CD4-positive, alpha-beta T cell treated with Interleukin-10 for 1 hour (primary cell): ENCODE measurements at regions not wholly inside any gene's neighbourhood (a gene's known extent, or its start where the extent isn't known, plus 50 kb on each side); places are given as distances from the start of the nearest gene placed in this dataset.
A peak's percentile ranks its signal among the peaks of the same experiment; 100 is the strongest.
"Not testable (repeated sequence)": the region's sequence is repeated elsewhere in the genome, so short reads cannot be mapped to it uniquely, and the experiment has no call there.

ENCODE experiments used
- DNase-seq: peaks from one replicate; pipeline ENCODE4 v3.0.0-alpha.2; 2020

DNA sequence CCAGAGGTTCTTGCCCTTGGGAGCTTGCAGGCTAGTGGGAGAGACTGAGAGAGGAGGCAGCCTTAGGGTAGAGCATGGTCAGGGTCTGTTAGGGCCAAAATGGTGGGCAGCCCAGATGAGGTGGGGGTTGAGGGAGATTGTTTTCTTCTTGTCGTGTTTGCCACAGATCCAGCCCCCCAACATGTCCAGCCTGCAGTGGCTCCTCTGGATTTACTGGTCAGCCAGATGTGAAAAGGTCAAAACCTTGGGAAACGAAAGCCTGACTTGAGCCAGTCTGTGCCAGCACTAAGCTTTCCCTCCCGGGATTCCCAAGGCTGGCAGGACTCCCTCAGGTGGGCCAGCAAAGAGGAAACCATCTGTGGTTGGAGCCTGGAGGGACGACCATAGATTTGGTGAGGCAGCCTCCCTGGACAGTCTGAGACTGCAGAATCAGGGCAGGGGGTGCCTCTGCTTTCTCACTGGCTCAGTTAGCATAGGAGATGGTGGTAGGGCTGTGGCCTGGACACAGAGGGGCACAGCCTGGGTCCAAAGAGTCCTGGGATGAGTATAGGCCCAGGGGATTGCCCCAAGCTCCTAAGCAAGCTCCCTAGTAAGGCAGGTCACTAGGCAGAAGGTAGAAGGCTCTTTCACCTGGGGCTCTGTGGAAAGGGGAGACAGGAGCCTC, 51.2 kb upstream of the PRR23C start:
- DNase-seq = no peak

DNA sequence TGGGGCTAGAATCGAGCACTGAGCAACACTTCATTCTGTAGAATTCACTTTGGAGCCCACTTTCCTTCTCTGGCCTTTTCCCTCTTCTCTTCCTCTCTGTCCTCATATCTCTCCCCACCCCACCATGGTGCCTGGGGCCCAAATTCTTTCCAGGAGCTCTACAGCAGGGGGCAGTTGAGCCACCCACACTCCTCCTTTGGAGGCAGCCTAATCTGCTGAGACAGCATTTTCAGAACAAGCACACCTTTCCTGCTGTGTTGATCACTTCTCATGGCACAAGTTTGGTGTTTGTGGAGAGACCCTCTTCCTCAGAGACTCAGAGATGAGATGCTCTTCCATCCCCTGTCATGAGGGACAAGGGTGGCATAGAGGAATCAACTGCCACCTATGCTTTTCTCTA, 52.0 kb upstream of the PRR23C start:
- DNase-seq = no peak

DNA sequence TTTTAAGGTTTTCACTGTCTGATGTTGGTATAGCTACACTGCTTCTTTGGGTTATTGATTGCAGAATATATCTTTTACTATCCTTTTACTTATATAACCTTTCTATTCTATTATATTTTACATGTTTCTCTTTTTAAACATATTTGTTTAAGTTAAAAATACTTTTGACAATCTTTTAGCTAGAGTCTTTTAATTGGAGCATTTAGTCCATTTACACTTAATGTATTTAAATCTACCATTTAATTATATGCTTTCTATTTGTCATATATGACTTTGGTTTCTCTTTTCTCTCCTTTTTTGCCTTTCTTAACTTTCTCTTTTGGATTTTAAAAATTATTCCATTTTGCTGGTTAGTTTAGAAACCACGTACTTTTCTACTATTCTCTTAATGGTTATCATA, 53.7 kb upstream of the PRR23C start:
- no peak for DNase-seq

DNA sequence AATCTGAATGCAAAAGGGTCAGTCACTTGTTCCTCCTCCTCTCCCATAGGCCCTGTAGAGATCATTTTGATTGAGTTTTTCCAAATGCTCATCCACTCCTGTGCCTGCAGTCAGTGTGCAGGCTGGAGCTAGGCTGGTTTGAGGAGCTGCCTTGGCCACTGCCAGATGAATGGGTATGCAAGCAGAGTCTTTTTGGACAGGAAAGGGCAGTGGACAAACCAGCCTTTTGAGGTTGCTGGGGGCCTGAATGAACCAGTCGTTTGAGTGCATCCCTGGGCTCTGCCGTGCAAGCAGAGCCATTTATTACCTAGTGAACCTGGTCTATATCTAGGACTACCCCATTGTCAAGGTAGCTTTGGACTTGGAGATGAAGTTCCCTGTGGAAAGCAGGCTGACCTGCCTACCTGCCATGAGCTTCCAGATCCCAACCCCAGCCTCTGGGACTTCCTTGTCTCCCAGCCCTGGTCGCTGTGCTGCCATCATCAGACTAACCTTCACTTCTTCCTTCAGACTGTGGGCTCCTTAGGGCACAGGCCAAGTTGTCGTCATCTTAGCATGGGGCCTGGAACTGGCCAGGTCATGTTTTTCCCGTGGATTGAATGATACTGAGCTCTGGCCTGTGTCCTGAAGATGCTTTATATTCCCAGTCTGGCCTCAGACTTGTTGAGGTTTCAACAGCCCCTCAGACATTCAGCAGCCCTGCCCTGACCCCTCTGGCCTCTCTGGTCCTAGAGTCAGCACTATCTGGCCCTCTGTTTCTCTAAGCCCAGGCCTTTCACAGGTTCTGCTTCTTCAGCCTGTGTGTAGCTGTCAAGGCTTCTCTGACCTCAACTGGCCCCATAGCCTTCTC, 55.5 kb upstream of the PRR23C start:
- DNase-seq = no peak

DNA sequence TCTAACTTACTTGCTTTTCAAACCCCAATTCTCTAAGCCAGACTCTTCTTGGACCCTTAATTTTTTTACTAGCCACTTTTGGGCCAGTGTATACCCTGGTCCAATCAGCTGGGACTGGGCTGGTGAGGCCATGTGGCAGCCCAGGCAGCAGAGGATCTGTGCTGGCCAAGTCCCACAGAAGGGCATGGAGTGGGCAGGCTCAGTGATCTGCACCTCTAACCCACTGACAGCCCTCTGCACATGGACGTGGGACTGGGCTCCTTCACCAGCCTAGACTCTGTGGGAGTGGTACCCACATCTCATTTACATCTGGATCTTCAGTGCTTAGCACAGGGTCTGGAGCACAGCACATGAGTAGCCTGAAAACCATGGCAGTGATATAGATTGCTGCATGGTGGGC, 56.1 kb upstream of the PRR23C start:
- DNase-seq = no peak

DNA sequence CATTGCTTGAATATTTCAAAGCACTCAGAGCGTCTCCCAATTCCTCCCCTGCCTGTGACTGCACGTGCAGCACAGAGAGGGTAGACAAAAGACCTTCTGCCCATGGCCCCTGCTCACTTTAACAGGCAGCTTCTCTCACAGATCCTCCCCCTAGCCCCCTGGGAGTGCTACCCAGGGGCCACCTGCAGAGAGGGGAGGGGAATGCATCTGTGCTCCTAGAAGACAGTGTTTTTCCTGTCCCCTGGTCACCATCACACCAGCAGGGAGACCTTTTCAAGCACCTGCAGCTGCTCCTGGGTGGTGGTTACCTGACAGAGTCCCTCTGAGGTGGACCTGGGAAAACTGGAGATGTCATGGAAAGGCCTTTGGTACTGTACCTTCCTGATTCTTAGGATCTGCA, 56.7 kb upstream of the PRR23C start:
- no peak for DNase-seq

DNA sequence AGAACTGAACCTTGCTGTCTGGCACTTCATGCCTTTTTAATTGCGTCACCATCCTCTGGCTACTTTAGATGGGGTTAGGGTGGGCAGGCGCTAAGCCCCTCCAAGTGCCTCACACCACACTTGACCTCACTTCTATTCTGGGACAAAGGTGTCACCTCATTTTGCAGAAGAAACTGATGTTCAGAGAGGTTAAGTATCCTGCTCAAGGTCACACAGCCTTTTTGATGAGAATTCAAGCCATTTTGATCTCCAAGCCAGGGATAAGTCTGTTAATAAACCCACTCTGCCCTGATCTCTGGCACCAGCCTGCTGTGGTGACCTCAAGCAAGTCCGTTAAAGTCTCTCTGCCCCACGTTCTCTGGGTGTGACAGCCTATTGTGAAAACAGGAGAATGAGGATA, 58.8 kb upstream of the PRR23C start:
- no peak for DNase-seq

DNA sequence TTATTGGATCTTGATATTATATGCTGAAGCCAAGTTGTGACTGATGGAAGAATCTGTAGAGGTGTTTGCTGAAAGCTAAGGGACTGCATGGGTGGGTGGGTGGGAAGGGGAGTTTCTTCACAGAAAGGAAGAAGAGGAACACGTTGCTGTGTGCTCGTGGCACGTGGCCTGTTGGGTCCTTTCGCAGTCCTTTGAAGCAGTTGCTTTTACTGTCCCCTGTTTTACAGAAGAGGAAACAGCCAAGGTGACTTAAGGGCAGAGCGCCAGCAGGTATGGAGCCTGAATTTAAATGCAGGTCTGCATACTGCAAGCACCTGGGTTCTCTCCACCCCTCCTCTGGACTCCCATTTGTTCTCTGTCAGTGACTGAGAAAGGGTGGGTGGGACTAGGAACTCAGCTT, 59.4 kb upstream of the PRR23C start:
- no peak for DNase-seq

DNA sequence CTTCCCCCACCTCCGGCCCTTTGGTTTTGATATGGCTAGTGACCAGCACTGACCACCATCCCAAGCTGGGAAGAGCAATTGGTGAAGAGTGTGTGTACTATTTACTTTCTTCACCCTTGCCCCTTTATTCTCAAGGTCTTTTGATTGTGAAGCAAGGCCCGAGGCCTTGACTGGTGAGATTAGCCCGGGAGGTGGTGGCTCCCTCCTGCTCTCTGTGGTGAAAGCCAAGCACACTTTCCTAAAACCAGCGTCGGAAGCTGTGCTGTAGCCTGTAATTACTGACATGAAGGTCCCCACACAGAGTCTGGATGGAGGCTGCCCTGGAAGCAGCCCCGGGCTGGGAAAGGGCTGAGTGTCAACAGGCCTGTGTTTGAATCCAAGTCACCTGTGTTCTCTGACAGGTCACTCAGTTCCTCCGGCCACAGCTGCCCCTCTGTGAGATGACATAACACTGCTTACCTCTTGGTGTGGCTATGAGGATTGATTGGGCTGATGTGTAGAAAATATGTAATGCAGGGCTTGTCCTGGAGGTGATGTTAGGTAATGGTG, 60.5 kb upstream of the PRR23C start:
- DNase-seq = no peak

DNA sequence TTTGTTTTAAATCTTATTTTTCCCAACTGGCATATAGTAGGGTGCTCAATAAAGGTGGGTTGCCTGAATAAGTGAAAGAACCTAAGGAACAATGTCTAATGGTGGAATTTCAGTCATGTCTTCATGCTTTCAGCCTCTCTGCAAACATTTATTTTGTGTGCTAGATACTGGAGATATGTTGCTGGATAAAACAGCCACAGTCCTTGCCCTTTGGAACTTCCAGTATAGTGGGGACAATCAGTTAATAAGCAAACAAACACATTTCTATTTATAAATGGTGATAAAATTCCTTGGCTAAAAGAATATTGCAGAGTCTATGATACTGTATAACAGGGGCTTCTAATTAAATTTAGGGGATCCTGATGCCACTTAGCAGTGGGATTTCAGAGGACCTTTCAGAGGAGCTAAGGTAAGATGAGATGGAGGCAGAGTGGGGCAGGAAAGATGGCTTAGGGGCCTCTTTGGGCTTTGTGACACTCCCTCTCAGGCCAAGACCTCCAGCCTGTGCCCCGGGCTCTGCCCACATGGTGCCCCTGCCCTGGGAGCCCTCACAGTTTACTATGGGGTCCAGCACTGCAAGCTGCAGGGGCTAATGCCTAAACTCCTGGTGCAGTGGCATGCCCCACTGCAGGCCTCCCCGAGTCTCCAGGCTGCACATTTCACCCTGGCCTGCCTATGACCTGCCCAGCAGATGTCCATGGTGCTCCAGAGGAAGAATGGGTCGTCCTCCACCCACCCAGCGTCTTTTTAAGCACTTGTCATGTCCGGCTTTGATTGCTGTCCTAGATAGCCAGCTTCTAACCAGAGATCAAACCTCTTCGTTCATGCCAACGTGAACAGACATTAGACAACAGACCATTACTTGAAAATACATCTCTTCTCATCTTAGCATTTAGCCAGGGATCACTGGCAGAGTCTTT, 61.6 kb upstream of the PRR23C start:
- no peak for DNase-seq

DNA sequence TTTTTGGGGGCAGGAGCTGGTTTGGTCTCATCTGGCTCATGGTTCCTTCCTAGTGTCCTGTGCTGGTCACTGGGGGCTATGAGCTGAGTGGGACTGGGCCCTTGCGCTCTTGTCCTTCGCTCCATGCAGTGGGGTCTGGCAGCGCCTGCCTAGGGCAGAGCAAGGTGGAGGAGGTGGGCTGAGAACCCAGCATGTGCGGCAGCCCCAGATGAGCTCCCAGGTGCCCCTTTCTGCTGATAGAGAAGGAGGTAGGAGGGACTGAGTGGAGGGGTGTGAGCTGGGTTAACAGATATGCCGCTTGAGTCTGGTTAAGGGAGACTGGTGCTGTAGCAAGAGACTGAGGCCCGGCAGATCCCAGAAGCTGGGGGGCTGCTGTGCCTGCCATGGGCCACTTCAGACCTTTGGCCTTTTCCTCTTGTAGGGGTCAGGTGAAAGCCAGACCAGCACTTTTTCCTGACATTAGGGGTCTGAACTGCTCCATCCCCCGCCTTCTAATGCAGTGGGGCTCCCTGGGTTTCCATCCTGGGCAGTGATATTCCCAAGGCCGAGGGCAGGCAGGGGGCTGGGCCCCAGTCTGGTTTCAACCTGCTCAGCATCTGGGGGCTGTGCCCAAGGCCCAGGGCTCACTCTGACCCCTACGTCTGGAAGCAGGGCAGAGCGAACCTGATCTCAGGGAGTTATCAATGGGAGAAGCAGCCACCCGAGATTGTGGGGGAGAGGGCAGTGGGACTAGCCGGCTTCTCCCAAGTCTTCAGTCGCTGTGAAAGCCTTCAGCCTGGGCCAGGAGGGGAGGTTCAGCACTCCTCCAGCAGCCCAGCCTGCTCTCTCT, 62.9 kb upstream of the PRR23C start:
- DNase-seq = no peak

DNA sequence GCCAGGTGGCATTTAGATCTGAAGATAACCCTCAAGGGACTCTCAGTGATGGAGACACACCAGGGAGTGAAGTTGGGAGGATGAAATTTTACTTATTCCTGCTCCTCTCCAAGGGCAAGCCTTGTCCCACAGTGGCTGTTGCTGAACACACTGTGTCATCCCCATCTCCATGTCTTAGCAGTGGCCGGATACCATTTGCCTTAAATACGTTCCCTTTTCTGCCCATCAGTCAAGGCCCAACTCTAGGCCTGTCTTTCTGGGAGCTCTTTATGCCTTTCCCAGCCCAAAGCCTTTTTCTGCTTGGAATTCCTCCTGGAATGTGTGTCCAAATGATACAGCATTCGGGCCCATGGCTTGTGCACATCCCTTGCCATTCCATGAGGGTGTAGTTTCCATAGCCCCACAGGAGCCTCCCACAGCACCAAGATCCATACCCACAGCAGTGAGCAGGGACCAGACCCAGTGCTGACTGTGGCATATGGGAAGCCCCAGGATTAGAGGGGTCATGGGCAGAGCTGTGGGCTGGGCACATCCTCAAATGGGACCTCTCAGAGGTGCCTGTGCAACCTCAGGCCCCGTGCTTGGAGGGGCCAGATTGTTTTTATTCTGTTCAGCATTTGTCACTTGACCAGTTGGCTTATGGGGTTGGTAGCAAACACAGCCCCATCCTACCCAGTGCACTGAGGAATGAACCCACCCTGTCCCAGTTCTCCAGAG, 63.7 kb upstream of the PRR23C start:
- DNase-seq = no peak

DNA sequence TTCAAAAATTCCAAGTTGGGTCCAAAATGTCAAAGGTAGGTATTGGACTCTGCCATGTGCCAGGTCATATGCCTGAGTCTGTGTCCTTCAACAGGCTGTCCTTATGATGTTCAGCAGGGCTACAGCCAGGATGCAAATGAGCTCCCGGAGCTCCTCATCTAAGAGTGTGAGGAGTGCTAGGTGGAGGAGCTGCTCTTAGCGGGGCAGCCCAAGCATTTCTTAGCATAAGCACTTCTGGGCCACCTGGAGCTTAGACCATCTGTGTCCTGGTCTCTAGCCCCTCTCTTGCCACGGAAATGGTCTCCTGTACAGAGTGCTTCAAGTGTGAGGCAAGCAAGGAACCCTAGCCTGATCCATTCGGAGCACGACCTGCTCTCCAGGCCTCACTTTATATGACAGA, 64.6 kb upstream of the PRR23C start:
- DNase-seq = no peak

DNA sequence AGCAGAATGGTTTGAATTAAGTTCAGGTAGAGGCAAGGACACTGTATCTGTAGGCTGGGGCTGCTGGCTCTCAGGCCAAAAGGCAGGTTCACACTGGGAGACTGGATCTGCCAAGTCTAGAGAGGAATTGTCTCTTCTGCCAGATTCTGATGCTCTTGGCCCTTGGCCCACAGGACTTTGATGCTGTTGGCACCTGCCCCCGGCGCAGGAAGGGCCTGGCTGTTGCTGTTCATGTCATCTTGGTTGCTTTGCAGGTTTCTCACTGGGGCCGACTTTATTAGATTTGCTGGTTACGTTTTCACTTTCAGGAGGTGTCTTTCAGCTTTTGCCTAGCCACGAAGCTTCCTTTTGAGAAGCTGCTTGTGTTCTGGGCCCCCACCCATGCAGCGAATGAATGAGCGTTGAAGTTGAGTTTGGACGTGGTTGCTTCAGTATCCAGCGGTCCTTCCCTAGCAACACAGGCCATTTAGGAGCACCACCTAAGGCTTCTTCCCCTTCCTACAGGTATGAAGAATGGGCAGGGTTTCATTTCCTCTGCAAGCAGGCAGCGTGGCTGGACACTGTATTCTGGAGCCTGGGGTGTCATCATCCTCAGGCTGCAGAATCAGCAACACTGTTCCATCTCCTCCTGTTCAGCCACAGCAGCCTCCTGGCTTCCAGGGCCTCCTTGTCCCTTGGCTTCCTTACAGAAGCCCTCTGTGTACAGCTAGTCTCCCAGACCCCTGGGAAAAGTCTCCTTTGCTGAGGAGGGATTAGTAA, 65.6 kb upstream of the PRR23C start:
- no peak for DNase-seq

DNA sequence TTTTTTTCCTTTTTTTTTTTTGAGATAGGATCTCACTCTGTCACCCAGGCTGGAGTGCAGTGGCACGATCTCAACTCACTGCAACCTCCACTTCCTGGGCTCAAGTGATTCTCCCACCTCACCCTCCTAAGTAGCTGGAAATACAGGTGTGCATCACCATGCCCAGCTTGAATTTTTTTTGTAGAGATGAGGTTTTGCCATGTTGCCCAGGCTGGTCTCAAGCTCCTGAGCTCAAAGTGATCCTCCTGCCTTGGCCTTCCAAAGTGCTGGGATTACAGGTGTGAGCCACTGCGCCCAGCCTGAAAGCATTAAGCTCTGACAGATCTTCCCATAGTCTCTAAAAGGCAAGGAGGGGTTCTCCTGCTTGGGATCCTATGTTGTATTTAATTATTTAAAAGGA, 66.2 kb upstream of the PRR23C start:
- DNase-seq = not testable (repeated sequence)

DNA sequence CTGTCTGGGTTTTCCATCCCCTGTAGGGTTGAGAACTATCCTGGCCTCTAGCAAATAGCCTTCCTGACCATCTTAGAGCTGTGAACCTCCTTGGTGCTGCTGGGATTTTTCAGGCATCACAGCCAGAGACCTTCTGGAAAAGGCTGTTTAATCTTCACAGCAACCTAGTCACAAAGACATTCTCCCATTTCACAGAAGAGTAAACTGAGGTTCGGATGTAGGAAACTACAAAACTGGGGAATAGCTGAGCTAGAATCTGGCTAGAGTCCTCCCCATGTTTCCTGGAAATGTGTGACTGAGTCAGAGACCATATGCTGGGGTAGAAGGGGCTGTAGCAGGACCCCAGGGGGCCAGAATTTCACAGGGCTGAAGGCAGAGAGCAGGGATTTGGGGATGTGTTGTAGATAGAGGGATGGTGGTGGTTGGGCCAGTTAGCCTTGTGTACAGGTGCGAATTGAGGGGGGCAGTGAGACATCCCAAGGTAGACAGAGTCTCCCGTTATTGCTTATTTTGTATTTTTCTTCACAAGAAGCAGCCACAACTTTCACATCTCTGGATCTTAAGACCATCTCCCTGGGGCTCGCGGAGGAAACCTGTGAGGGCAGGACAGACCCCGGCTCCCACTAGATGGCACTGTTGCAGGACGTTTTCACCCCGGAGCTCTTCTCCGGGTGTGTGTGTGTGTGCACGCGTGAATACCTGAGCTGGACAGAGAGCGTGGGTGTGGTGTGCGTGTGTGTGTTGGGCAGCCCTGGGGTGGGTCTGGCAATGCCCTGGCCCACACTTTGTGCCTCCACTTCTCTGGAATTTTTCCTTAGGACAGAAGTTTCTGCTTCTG, 66.9 kb upstream of the PRR23C start:
- peak; percentile 44 for DNase-seq

DNA sequence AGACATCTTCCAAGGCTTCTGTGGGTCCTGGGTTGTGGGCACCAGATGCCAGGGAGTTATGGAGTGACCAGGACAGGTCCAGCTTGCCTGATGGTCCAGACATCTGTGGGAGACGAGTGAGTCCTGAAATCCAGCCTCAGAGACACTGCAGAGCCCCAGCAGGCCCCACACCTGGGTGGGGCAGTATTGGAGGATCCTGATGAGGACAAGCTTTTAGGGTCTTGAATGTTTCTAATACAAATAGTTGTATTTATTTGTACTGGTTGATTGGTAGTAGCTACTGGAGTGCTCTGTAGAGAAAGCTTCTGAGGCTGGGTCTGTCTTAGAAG, 67.5 kb upstream of the PRR23C start:
- DNase-seq = no peak

DNA sequence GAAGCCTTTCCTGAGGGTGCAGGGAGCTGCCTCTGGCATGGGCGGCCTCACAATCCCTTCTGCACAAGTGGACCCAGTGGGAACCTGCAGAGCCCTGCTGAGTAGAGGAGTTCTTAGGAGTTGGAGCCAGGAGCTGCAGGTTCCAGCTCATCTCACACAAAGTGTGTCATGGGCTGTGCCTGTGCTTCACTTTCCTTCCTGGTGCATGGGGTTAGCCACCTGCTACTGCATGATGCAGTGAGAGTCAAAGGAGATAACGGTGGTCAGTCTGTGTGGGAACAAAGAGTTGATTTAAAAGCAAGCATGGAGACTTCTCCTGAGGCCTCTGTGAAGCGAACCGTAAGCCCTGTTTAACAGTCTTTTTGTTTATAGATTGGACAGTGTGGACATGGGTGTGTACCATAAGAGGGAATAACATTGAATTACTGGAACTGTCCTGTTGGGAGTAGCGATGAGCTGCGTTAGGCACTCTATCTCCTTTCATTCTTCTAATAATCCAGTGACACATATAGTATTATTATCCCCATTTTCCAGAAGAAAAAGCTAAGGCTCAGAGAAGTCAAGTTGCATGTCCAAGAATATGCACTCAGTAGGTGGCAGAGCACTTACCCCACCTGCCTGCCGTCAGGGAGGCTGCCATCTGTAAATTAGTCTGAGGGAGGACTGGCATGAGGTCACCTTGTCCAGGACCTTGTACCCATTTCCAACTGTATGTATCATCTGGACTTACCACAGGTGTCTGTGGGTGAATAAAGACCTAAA, 68.7 kb upstream of the PRR23C start:
- DNase-seq = no peak

DNA sequence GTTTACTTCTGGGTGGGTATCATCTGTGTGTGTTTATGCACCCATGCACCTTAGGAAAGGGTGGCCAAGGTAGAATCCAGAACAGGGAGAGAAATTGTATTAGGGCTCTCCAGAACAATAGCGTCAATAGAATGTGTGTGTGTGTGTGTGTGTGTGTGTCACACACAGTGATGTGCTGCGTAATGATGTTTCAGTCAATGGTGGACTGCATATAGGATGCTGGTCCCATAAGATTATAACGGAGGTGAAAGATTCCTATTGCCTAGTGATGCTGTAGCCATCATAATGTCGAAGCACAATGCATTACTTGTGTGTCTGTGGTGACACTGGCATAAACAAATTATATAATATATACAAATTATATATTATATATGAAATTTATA, 69.3 kb upstream of the PRR23C start:
- no peak for DNase-seq
